Natural killer cell treated with Interleukin-12 subunit alpha and Interleukin-12 subunit beta and Interleukin-15 and Interleukin-18, amount 100 ng/mL, for 72 hours (primary cell): ENCODE measurements at regions not wholly inside any gene's neighbourhood (a gene's known extent, or its start where the extent isn't known, plus 50 kb on each side); places are given as distances from the start of the nearest gene placed in this dataset.

ENCODE experiments used
- ATAC-seq, 2 donors: fragments of 150-1000 bp; cut with Tn5 transposase in 1 of 2; sonication (Bioruptor Pico), chemical (Tn5 transposase) in 1 of 2; 2 replicates each; pipeline ENCODE4 v1.10.0; 2021
- DNase-seq: peaks from one replicate; pipeline ENCODE4 v3.0.0; 2022; ENCODE audit warnings: low spot score
- H3K27ac Mint-ChIP-seq, 2 donors: 1 replicate in 1 of 2; 2 replicates in 1 of 2; pipeline ENCODE4 v1.8.0; 2022; ENCODE audit warnings: mixed read lengths in 2 of 2, mild to moderate bottlenecking in 1 of 2, moderate library complexity in 1 of 2
- H3K27me3 Mint-ChIP-seq, 2 donors: 1 replicate in 1 of 2; 2 replicates in 1 of 2; pipeline ENCODE4 v1.8.0; 2022; ENCODE audit warnings: mixed read lengths in 2 of 2
- H3K36me3 Mint-ChIP-seq: one replicate; pipeline ENCODE4 v1.8.0; 2022; ENCODE audit warnings: mixed read lengths
- H3K4me1 Mint-ChIP-seq, 2 donors: 1 replicate in 1 of 2; 2 replicates in 1 of 2; pipeline ENCODE4 v1.8.0; 2022; ENCODE audit warnings: low read depth in 2 of 2, mixed read lengths in 2 of 2, mild to moderate bottlenecking in 1 of 2
- H3K4me3 Mint-ChIP-seq: one replicate; pipeline ENCODE4 v1.8.0; 2022; ENCODE audit warnings: mixed read lengths
- H3K9me3 Mint-ChIP-seq: 2 replicates; pipeline ENCODE4 v1.8.0; 2022; ENCODE audit warnings: mixed read lengths

- Mint-ChIP-seq H3K27ac (no peak overlapping the region), H3K36me3 (no peaks in the 10 kb centered on the region), H3K9me3 (no peaks in the 10 kb centered on the region), H3K27me3 (peaks cover 2 to 20% of the 10 kb centered on the region in 2 donors), H3K4me3 (no peak overlapping the region), H3K4me1 (no peaks in the 10 kb centered on the region)
- no peak for ATAC-seq
- DNase-seq: no peak
Observed at GRCh38 chr2:182621191-182621590, 94.9 kb upstream of the DNAJC10 start.

GRCh38 chr2:182621810-182622209, 94.2 kb upstream of the DNAJC10 start:
- Mint-ChIP-seq H3K36me3 (no peaks in the 10 kb centered on the region), H3K27ac (no peak overlapping the region), H3K9me3 (no peaks in the 10 kb centered on the region), H3K4me3 (no peak overlapping the region), H3K27me3 (peaks cover 2 to 20% of the 10 kb centered on the region in 2 donors), H3K4me1 (no peaks in the 10 kb centered on the region)
- no peak for ATAC-seq
- no peak for DNase-seq

GRCh38 chr2:182622231-182622630, 93.8 kb upstream of the DNAJC10 start:
- H3K9me3 Mint-ChIP-seq: no peaks in the 10 kb centered on the region
- H3K27ac Mint-ChIP-seq: no peak overlapping the region
- no peaks in the 10 kb centered on the region for H3K4me1 Mint-ChIP-seq
- no peak for ATAC-seq
- H3K36me3 Mint-ChIP-seq: no peaks in the 10 kb centered on the region
- DNase-seq: no peak
- no peak overlapping the region for H3K4me3 Mint-ChIP-seq
- peaks cover 2 to 20% of the 10 kb centered on the region in 2 donors for H3K27me3 Mint-ChIP-seq

- Mint-ChIP-seq H3K27ac (no peak overlapping the region), H3K36me3 (no peaks in the 10 kb centered on the region), H3K4me3 (no peak overlapping the region), H3K4me1 (no peaks in the 10 kb centered on the region), H3K9me3 (no peaks in the 10 kb centered on the region), H3K27me3 (peaks cover 0 to 8% of the 10 kb centered on the region in 2 donors)
- ATAC-seq: no peak
- no peak for DNase-seq
Observed at GRCh38 chr2:182625814-182626213, 90.2 kb upstream of the DNAJC10 start.

- no peaks in the 10 kb centered on the region for H3K9me3 Mint-ChIP-seq
- peaks cover 2 to 8% of the 10 kb centered on the region in 2 donors for H3K27me3 Mint-ChIP-seq
- H3K4me1 Mint-ChIP-seq: no peaks in the 10 kb centered on the region
Observed at GRCh38 chr2:182628916-182629315, 87.1 kb upstream of the DNAJC10 start.

GRCh38 chr2:182630207-182630606, 85.8 kb upstream of the DNAJC10 start:
- H3K4me3 Mint-ChIP-seq: no peak overlapping the region
- no peak for ATAC-seq
- DNase-seq: no peak
- no peaks in the 10 kb centered on the region for H3K4me1 Mint-ChIP-seq
- no peak overlapping the region for H3K27ac Mint-ChIP-seq
- H3K27me3 Mint-ChIP-seq: peaks cover 2 to 8% of the 10 kb centered on the region in 2 donors
- no peaks in the 10 kb centered on the region for H3K9me3 Mint-ChIP-seq
- H3K36me3 Mint-ChIP-seq: no peaks in the 10 kb centered on the region

More at GRCh38 chr2:182628916-182629315, 87.1 kb upstream of the DNAJC10 start:
- Mint-ChIP-seq H3K36me3 (no peaks in the 10 kb centered on the region), H3K4me3 (no peak overlapping the region), H3K27ac (no peak overlapping the region)
- DNase-seq: no peak
- ATAC-seq: no peak

- H3K36me3 Mint-ChIP-seq: no peaks in the 10 kb centered on the region
- no peaks in the 10 kb centered on the region for H3K9me3 Mint-ChIP-seq
- ATAC-seq (no peak), DNase-seq (no peak)
- no peaks in the 10 kb centered on the region for H3K4me1 Mint-ChIP-seq
- no peak overlapping the region for H3K27ac Mint-ChIP-seq
- H3K4me3 Mint-ChIP-seq: no peak overlapping the region
- H3K27me3 Mint-ChIP-seq: peaks cover 2 to 8% of the 10 kb centered on the region in 2 donors
Observed at GRCh38 chr2:182631299-182631698, 84.8 kb upstream of the DNAJC10 start.

GRCh38 chr2:182634386-182634785, 81.7 kb upstream of the DNAJC10 start:
- H3K36me3 Mint-ChIP-seq: no peaks in the 10 kb centered on the region
- H3K4me3 Mint-ChIP-seq: no peak overlapping the region
- no peak overlapping the region for H3K27ac Mint-ChIP-seq
- peaks cover 10 to 18% of the 10 kb centered on the region in 2 donors for H3K27me3 Mint-ChIP-seq
- no peaks in the 10 kb centered on the region for H3K9me3 Mint-ChIP-seq
- DNase-seq: no peak
- ATAC-seq: no peak
- H3K4me1 Mint-ChIP-seq: no peaks in the 10 kb centered on the region

- ATAC-seq (no peak), DNase-seq (no peak)
- no peaks in the 10 kb centered on the region for H3K9me3 Mint-ChIP-seq
- no peaks in the 10 kb centered on the region for H3K36me3 Mint-ChIP-seq
- H3K4me1 Mint-ChIP-seq: no peaks in the 10 kb centered on the region
- no peak overlapping the region for H3K27ac Mint-ChIP-seq
- H3K27me3 Mint-ChIP-seq: peaks cover 10 to 18% of the 10 kb centered on the region in 2 donors
- no peak overlapping the region for H3K4me3 Mint-ChIP-seq
Observed at GRCh38 chr2:182636699-182637098, 79.4 kb upstream of the DNAJC10 start.

- H3K36me3 Mint-ChIP-seq: no peaks in the 10 kb centered on the region
- H3K27ac Mint-ChIP-seq: no peak overlapping the region
- H3K9me3 Mint-ChIP-seq: no peaks in the 10 kb centered on the region
- peaks cover 8 to 12% of the 10 kb centered on the region in 2 donors for H3K27me3 Mint-ChIP-seq
- DNase-seq: no peak
- no peak for ATAC-seq
- no peaks in the 10 kb centered on the region for H3K4me1 Mint-ChIP-seq
- H3K4me3 Mint-ChIP-seq: no peak overlapping the region
Observed at GRCh38 chr2:182638667-182639066, 77.4 kb upstream of the DNAJC10 start.

- no peak overlapping the region for H3K4me3 Mint-ChIP-seq
- H3K4me1 Mint-ChIP-seq: no peaks in the 10 kb centered on the region
- H3K36me3 Mint-ChIP-seq: no peaks in the 10 kb centered on the region
- H3K27ac Mint-ChIP-seq: no peak overlapping the region
- peaks cover 8 to 9% of the 10 kb centered on the region in 2 donors for H3K27me3 Mint-ChIP-seq
- DNase-seq (no peak), ATAC-seq (no peak)
- H3K9me3 Mint-ChIP-seq: no peaks in the 10 kb centered on the region
Observed at GRCh38 chr2:182639971-182640370, 76.1 kb upstream of the DNAJC10 start.

GRCh38 chr2:182642328-182642727, 73.7 kb upstream of the DNAJC10 start:
- Mint-ChIP-seq H3K9me3 (no peaks in the 10 kb centered on the region), H3K27ac (no peak overlapping the region), H3K4me1 (no peaks in the 10 kb centered on the region), H3K27me3 (peaks cover 4 to 8% of the 10 kb centered on the region in 2 donors), H3K4me3 (no peak overlapping the region), H3K36me3 (no peaks in the 10 kb centered on the region)
- DNase-seq (no peak), ATAC-seq (peak in 1 of 2 donors; percentile 54)

- Mint-ChIP-seq H3K27ac (no peak overlapping the region), H3K4me1 (no peaks in the 10 kb centered on the region), H3K36me3 (no peaks in the 10 kb centered on the region), H3K4me3 (no peak overlapping the region), H3K9me3 (no peaks in the 10 kb centered on the region), H3K27me3 (no peaks in the 10 kb centered on the region)
- DNase-seq: no peak
- ATAC-seq: no peak
Observed at GRCh38 chr2:182646763-182647498, 69.1 kb upstream of the DNAJC10 start.

GRCh38 chr2:182647499-182647787, 68.6 kb upstream of the DNAJC10 start:
- Mint-ChIP-seq H3K27me3 (peaks cover 0 to 3% of the 10 kb centered on the region in 2 donors), H3K4me3 (no peak overlapping the region), H3K27ac (no peak overlapping the region), H3K36me3 (no peaks in the 10 kb centered on the region), H3K9me3 (no peaks in the 10 kb centered on the region), H3K4me1 (no peaks in the 10 kb centered on the region)
- DNase-seq: no peak
- ATAC-seq: no peak

GRCh38 chr2:182649316-182649715, 66.7 kb upstream of the DNAJC10 start:
- ATAC-seq (no peak), DNase-seq (no peak)
- peaks cover 0 to 3% of the 10 kb centered on the region in 2 donors for H3K27me3 Mint-ChIP-seq
- no peaks in the 10 kb centered on the region for H3K36me3 Mint-ChIP-seq
- no peak overlapping the region for H3K27ac Mint-ChIP-seq
- H3K4me1 Mint-ChIP-seq: no peaks in the 10 kb centered on the region
- no peak overlapping the region for H3K4me3 Mint-ChIP-seq
- no peaks in the 10 kb centered on the region for H3K9me3 Mint-ChIP-seq
